CD4-positive, alpha-beta T cell (primary cell): ENCODE measurements at regions not wholly inside any gene's neighbourhood (a gene's known extent, or its start where the extent isn't known, plus 50 kb on each side); places are given as distances from the start of the nearest gene placed in this dataset.
A peak's percentile ranks its signal among the peaks of the same experiment; 100 is the strongest.

Experiments used
- ATAC-seq: fragments of 200-7000 bp; cut with Tn5 transposase; one replicate; pipeline ENCODE4 v1.10.0; 2022; ENCODE audit warnings: mild to moderate bottlenecking; ENCODE audit not compliant: poor library complexity
- CTCF ChIA-PET: fragments of 350-600 bp; sonication (Branson Sonifier 250); formaldehyde crosslinking; loops from one replicate; lab custom pipeline; 2021; ENCODE audit warnings: antibody characterized with exemption, inconsistent platforms; lab: Charles Lee
- POLR2A ChIA-PET: fragments of 350-600 bp; sonication (Branson Sonifier 250); formaldehyde crosslinking; loops from one replicate; lab custom pipeline; 2021; ENCODE audit warnings: antibody characterized with exemption, inconsistent platforms; lab: Charles Lee
- DNase-seq, 14 experiments: peaks; one replicate each; pipeline ENCODE4 v3.0.0-alpha.2; 2013 to 2020; ENCODE audit warnings: mixed read lengths in 2 of 14
- H3K27ac ChIP-seq, 2 donors: one replicate each; pipeline versions ENCODE4 v1.5.1 to v1.7.0; 2013; ENCODE audit warnings: low read length in 2 of 2, low read depth in 1 of 2, mild to moderate bottlenecking in 1 of 2
- H3K27me3 ChIP-seq, 2 experiments: 1 replicate in 1 of 2; 2 replicates in 1 of 2; pipeline versions ENCODE4 v1.6.1 to v1.7.0; 2013; ENCODE audit warnings: low read length in 2 of 2, control low read depth in 1 of 2, mild to moderate bottlenecking in 1 of 2, moderate library complexity in 1 of 2; ENCODE audit not compliant: insufficient read depth in 2 of 2, control insufficient read depth in 1 of 2
- H3K36me3 ChIP-seq: one replicate; pipeline ENCODE4 v1.6.1; 2013; ENCODE audit warnings: low read length, control low read depth; ENCODE audit not compliant: insufficient read depth
- H3K4me1 ChIP-seq: one replicate; pipeline ENCODE4 v1.6.1; 2013; ENCODE audit warnings: low read length, control low read depth; ENCODE audit not compliant: insufficient read depth
- H3K4me3 ChIP-seq: one replicate; pipeline ENCODE4 v1.5.1; 2013; ENCODE audit warnings: mild to moderate bottlenecking, low read length, moderate library complexity
- H3K9me3 ChIP-seq, 2 experiments: 1 replicate in 1 of 2; 2 replicates in 1 of 2; pipeline versions ENCODE4 v1.6.1 to v1.7.0; 2013; ENCODE audit warnings: low read length in 2 of 2, mild to moderate bottlenecking in 2 of 2, control low read depth in 1 of 2, moderate library complexity in 1 of 2; ENCODE audit not compliant: control insufficient read depth in 1 of 2, insufficient read depth in 1 of 2
- H3K27ac Mint-ChIP-seq: one replicate; pipeline ENCODE4 v1.8.0; 2020; ENCODE audit warnings: mixed read lengths
- H3K27me3 Mint-ChIP-seq: one replicate; pipeline ENCODE4 v1.8.0; 2021; ENCODE audit warnings: mixed read lengths
- H3K36me3 Mint-ChIP-seq: one replicate; pipeline ENCODE4 v1.8.0; 2021; ENCODE audit warnings: low read depth, mixed read lengths
- H3K4me1 Mint-ChIP-seq: one replicate; pipeline ENCODE4 v1.8.0; 2021; ENCODE audit warnings: low read depth, mixed read lengths
- H3K4me3 Mint-ChIP-seq: one replicate; pipeline ENCODE4 v1.8.0; 2020; ENCODE audit warnings: mild to moderate bottlenecking, mixed read lengths
- H3K9me3 Mint-ChIP-seq: one replicate; pipeline ENCODE4 v1.8.0; 2020; ENCODE audit warnings: mixed read lengths
- CTCF ChIP-seq: fragments of 200-600 bp; IDR thresholded peaks from one replicate; pipeline ENCODE4 v1.8.0; 2022; ENCODE audit warnings: antibody characterized with exemption, mild to moderate bottlenecking
- intact Hi-C, 2 experiments: fragments of 100-400 bp; cut with DNase I in 1 of 2; cut with micrococcal nuclease in 1 of 2; formaldehyde crosslinking; loops; one replicate each; pipeline versions ENCODE4 v1.15.1 to v1.9.0; 2023 to 2025; cut with DNase I, micrococcal nuclease

DNA sequence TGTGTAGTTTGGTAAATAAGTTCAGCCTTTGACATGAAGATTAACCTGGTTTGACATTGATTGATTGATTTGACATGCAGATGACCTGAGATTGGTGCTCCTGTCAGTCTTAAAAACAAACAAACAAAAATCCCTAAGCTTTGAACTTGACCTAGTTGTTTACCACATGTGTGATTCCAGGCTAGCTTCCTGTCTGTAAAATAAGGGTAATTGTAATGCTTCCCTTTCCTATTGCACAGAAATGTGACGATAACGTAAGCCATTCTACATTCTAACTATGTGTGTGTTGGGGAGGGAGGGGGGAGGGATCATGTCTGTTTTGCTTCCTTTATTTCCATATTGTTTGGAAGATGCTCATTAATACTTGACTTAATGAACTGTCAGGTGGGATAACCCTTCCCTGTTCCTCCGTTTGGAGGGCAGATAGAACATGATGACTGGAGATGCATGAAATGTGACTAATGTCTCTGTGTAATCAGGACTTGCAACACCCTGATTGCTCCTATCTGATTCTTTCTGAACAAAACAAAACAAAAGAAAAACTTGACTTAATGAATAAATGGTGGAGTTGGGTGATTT is 106.1 kb upstream of the CLMP start:
- intact Hi-C loops = loop anchor here (1.0 to 5.0 kb wide), 2 partner anchors 106 to 177 kb away; no protein-coding TSS in a partner anchor
- no peak for TF ChIP-seq CTCF
- Histone ChIP-seq H3K9me3 (peaks cover 0 to 6% of the 10 kb centered on the region in 2 experiments), H3K27ac (peak overlapping the region in 1 of 2 donors; percentile 27), H3K4me3 (peak overlapping the region; percentile 61), H3K4me1 (peaks cover 40% of the 10 kb centered on the region), H3K27me3 (no peaks in the 10 kb centered on the region), H3K36me3 (no peaks in the 10 kb centered on the region)
- H3K4me3 Mint-ChIP-seq = peak overlapping the region; percentile 59
- peak; percentile 30 for ATAC-seq
- CTCF ChIA-PET = no interaction called here
- H3K9me3 Mint-ChIP-seq = no peaks in the 10 kb centered on the region
- DNase-seq = peak in 3 of 14 experiments; percentile 46 to 56 (median 47)
- POLR2A ChIA-PET = interaction anchor here (0.6 to 1.8 kb wide), 3 partner anchors 156 to 662 kb away, joined by 3 to 5 read pairs (median 3); partner anchors contain the start of gene HSPA8
- no peaks in the 10 kb centered on the region for H3K27me3 Mint-ChIP-seq
- peaks cover 37% of the 10 kb centered on the region for H3K4me1 Mint-ChIP-seq
- H3K27ac Mint-ChIP-seq = peak overlapping the region; percentile 7
- no peaks in the 10 kb centered on the region for H3K36me3 Mint-ChIP-seq

DNA sequence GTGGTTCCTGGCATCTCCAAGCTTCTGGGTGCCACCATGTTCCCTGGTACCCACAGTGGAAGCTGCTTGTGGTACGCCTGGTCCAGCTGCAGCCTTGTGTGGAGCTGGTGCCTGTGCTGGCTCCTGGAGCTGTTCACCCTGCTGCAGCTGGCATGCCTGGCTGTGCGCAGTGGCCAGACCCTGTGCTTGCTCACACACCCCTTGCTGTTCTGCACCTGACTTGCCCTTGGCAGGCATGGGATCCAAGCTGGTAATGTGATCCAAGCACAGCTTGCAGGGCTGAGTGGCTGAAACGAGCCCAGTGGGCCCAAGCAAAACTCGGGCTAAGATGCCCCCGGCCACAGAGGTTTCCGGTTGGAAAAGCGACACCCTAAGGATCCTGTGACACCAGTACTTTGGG is 104.7 kb upstream of the CLMP start:
- Histone ChIP-seq H3K4me3 (no peak overlapping the region), H3K9me3 (peaks cover 0 to 6% of the 10 kb centered on the region in 2 experiments), H3K36me3 (no peaks in the 10 kb centered on the region), H3K27me3 (no peaks in the 10 kb centered on the region), H3K4me1 (peaks cover 40% of the 10 kb centered on the region), H3K27ac (no peak overlapping the region)
- Mint-ChIP-seq H3K36me3 (no peaks in the 10 kb centered on the region), H3K4me3 (no peak overlapping the region), H3K27me3 (no peaks in the 10 kb centered on the region), H3K4me1 (peaks cover 37% of the 10 kb centered on the region), H3K9me3 (no peaks in the 10 kb centered on the region), H3K27ac (no peak overlapping the region)
- ATAC-seq = no peak
- TF ChIP-seq CTCF = no peak
- ChIA-PET POLR2A (no interaction called here), CTCF (no interaction called here)
- intact Hi-C loops = loop anchor here in 1 of 2 experiments (5.0 kb wide), 1 partner anchor 108 kb away; no protein-coding TSS in a partner anchor
- no peak for DNase-seq

- DNase-seq (no peak), ATAC-seq (no peak)
- H3K27ac Mint-ChIP-seq = no peak overlapping the region
- no peaks in the 10 kb centered on the region for H3K36me3 ChIP-seq
- H3K4me3 ChIP-seq = no peak overlapping the region
- peaks cover 34% of the 10 kb centered on the region for H3K4me1 ChIP-seq
- H3K4me3 Mint-ChIP-seq = no peak overlapping the region
- H3K27me3 ChIP-seq = no peaks in the 10 kb centered on the region
- CTCF ChIA-PET = no interaction called here
- peaks cover 0 to 6% of the 10 kb centered on the region in 2 experiments for H3K9me3 ChIP-seq
- POLR2A ChIA-PET = no interaction called here
- intact Hi-C loops = no loop called here
- H3K36me3 Mint-ChIP-seq = no peaks in the 10 kb centered on the region
- no peak for TF ChIP-seq CTCF
- peaks cover 32% of the 10 kb centered on the region for H3K4me1 Mint-ChIP-seq
- no peaks in the 10 kb centered on the region for H3K27me3 Mint-ChIP-seq
- H3K9me3 Mint-ChIP-seq = no peaks in the 10 kb centered on the region
- H3K27ac ChIP-seq = no peak overlapping the region
Observed at GRCh38 chr11:123298488-123299447, 103.7 kb upstream of the CLMP start.
